ENCODE measurements at regions not wholly inside any gene's neighbourhood (a gene's known extent, or its start where the extent isn't known, plus 50 kb on each side); places are given as distances from the start of the nearest gene placed in this dataset.
"Not testable (repeated sequence)": the region's sequence is repeated elsewhere in the genome, so short reads cannot be mapped to it uniquely, and the experiment has no call there.

DNA sequence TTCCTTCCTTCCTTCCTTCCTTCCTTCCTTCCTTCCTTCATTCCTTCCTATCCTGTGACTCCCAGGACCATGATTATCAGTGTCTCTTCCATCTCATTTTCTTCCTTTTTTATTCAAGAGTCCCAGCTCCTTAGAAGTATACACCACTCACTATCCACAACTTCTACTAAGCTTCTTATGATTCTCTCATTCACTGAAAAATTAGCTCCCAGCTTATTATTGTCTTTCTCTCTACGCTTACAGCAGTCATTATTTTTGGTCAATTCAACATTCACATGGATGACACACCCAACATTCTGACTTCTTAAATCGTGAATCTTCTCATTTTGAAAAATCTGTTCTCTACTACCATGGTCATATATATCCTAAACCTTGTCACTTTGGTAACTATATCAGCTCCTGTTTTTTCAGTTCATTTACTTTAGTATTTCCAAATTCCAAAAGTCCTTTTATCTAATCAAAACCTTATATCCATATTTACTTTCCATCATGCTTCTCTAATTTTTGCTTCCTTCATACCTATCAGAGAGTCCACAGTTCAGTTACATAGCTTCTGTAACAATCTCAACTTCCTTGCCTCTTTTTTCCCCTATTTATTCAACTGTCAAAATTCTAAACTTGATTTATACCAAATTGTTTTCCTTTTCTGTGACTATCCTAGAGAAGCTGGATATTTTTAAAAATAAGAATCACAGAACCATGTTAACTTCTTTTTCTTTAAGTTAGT, 677.5 kb downstream of the RAPGEF2 start:
- no peak for DNase-seq (ENCODE audit: low read depth in 2 of 3, low spot score in 2 of 3)

DNA sequence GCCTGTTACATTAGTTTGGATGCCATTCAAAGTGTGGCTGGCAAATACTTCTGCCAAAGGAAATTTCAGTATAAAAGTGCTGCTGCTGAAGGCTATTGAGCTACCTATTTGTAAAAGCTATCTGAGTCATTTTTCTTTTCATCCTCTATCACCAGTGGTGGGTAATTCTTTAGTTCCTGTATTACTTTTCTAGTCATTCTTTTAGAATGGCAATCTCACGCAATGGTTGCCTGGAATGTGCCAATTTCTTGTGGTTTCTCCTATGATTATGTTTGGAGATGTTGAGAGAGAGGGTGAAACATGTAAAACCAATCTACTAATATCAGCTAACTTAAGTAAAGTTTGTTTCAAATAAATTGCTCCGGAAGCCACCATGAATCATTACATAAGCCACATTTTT, 685.0 kb downstream of the RAPGEF2 start:
- DNase-seq (ENCODE audit: low read depth in 2 of 3, low spot score in 2 of 3) = no peak

- no peak for DNase-seq (ENCODE audit: low read depth in 2 of 3, low spot score in 2 of 3)
These were observed 688.5 kb downstream of the RAPGEF2 start for GRCh38 chr4:159791334-159791733.

DNA sequence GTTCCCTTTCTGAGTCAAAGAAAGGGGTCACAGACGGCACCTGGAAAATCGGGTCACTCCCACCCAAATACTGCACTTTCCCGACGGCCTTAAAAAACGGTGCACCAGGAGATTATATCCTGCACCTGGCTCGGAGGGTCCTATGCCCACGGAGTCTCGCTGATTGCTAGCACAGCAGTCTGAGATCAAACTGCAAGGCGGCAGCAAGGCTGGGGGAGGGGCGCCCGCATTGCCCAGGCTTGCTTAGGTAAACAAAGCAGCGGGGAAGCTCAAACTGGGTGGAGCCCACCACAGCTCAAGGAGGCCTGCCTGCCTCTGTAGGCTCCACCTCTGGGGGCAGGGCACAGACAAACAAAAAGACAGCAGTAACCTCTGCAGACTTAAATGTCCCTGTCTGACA, 701.7 kb downstream of the RAPGEF2 start:
- not testable (repeated sequence) for DNase-seq (ENCODE audit: low read depth in 2 of 3, low spot score in 2 of 3)

DNA sequence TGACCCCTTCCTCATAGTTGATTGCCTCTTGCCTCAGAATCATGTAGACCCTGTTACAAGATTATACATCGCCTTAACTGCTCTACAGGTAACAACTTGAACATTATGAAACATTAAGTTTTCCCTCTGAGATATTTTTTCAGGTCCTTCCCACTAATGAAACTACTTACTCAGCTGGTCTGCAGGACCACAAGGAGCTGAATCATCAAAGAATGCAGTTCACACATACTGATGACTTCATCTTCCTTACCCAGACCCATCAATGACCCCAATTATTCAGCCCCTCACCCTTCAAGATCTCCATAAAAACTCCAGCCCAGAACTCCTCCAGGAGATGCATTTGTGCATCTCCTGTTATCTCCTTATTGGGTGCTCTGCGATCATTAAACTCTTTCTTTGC, 720.9 kb downstream of the RAPGEF2 start:
- no peak for DNase-seq (ENCODE audit: low read depth in 2 of 3, low spot score in 2 of 3)

- DNase-seq (ENCODE audit: low read depth in 2 of 3, low spot score in 2 of 3) = no peak
These were observed 725.8 kb downstream of the RAPGEF2 start for GRCh38 chr4:159828687-159829086.

DNA sequence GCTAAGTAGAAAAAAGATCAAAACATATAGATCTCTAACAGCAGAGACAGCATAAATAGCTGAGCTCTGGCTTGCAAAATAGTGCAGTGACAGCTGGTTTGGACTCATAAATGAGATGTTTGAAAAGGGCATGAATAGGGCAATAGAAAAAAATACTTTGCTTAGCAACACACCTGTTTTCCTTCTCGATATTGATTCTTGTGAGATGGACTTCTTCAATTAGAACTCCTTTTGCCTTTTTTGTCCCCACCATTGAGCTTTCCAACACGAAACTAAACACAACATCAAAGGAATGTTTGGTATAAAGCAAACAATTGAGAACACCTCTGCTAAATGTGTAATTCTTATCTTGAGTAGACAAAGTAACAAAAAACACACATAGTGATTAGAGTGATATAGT, 726.3 kb downstream of the RAPGEF2 start:
- DNase-seq (ENCODE audit: low read depth in 2 of 3, low spot score in 2 of 3) = no peak

- DNase-seq (ENCODE audit: low read depth in 2 of 3, low spot score in 2 of 3) = no peak
These were observed 734.2 kb downstream of the RAPGEF2 start for GRCh38 chr4:159837071-159837470.

DNA sequence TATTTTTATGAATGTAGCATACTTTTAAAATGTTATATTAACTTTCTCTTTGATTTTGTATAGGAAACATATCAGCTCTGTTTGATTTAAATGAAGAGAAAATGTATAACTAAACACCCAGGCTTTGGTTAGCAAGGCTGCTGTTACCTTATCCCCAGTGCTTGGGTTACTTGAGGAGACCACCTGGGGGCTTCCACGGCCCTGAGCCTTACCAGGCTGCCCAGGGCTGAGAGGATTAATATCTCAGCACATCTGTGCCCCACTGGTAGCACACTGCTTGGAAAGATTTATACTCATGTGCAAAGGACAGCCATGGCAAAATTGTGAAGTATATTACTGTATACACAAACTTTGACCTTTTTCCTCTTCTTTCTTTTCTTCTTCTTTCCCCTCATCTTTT, 752.9 kb downstream of the RAPGEF2 start:
- no peak for DNase-seq (ENCODE audit: low read depth in 2 of 3, low spot score in 2 of 3)

DNA sequence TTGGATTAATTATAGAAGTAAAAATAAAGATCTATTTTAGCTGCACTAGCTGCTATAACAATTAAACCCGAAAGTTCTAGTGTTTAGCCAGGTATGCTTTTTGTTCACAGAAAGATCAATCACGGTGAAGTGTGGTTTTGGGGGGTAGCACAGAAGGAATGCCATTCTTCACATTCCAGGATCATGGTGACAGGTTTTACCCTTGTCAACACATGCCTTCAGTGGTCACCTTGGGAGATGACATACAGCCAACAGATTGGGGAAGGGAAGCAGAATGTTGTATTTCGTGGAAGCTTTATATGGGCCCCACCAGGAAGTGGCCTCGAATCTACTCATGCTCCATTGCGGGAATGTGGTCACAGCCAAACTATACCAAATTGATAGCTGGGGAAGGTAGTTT, 753.6 kb downstream of the RAPGEF2 start:
- no peak for DNase-seq (ENCODE audit: low read depth in 2 of 3, low spot score in 2 of 3)

DNA sequence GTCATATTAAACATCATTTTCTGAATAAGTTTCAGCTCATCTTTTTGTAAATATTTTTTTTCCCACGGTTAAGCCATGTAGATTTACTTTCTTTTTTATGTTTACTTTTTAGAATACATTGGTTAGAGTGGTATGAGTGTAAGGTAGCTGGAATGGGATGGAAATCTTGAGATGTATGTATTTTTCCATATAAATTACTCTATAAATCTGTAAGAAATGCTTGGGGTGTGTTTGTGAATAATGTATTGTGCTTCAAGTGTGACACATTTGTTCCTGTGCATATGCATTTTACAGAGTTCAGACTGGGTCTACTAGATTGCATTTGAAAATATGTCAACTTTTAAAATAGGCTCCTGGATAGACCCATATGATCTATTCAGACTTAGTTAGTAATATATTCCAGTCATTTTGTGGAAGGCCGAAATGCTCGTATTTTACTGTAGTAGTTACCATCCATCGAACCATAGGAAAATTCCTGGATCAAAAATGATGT, 756.8 kb downstream of the RAPGEF2 start:
- no peak for DNase-seq (ENCODE audit: low read depth in 2 of 3, low spot score in 2 of 3)

- no peak for DNase-seq (ENCODE audit: low read depth in 2 of 3, low spot score in 2 of 3)
These were observed 758.1 kb downstream of the RAPGEF2 start for GRCh38 chr4:159860945-159861344.

DNA sequence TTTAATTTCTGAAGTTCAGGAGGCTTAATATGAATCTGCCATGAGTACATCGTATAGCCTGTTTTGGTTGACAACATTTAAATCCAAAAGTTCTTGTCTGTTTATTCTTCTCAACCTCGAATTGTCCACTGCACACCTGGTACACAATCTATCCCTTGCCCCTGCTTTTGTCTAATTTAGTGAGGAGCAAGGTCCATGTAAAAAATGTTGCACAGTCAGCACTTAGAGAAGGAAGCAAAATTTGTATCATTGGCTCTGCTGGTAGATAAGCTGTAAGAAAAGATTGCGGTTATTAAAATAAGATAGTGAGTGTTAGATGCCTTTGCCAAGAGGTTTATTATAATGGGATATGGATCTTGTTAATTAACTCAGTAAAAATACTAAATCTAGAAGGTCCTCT, 761.5 kb downstream of the RAPGEF2 start:
- no peak for DNase-seq (ENCODE audit: low read depth in 2 of 3, low spot score in 2 of 3)

GRCh38 chr4:159867673-159868072, 764.8 kb downstream of the RAPGEF2 start:
- DNase-seq (ENCODE audit: low read depth in 2 of 3, low spot score in 2 of 3) = no peak

DNA sequence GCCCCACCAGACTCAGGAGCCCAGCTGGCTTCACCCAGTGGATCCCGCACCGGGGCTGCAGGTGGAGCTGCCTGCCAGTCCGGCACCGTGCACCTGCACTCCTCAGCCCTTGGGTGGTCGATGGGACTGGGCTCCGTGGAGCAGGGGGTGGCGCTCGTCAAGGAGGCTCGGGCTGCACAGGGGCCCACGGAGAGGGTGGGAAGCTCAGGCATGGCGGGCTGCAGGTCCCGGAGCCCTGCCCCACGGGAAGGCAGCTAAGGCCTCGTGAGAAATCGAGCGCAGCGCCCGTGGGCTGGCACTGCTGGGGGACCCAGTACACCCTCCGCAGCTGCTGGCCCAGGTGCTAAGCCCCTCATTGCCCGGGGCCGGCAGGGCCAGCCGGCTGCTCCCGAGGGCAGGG, 766.1 kb downstream of the RAPGEF2 start:
- not testable (repeated sequence) for DNase-seq (ENCODE audit: low read depth in 2 of 3, low spot score in 2 of 3)

- no peak for DNase-seq (ENCODE audit: low read depth in 2 of 3, low spot score in 2 of 3)
These were observed 768.3 kb downstream of the RAPGEF2 start for GRCh38 chr4:159871141-159871540.

DNA sequence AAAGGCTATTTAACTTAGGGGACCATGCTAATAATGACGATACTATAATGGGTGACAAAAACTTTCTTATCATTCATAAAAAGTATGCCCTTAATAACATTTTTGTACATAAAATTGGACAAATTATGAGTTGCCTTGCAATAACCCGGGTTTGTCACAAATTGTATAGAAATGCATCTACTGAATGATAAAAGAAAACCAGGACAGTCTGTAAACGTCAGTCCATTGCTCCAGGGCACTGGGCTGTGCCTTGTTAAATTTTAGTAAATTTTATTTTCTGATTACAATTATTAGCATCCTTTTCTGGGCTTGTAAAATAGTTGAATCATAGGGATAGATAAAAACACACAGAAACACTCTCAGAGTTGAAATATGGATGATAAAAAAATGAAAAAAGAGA, 778.3 kb downstream of the RAPGEF2 start:
- DNase-seq (ENCODE audit: low read depth in 2 of 3, low spot score in 2 of 3) = no peak

DNA sequence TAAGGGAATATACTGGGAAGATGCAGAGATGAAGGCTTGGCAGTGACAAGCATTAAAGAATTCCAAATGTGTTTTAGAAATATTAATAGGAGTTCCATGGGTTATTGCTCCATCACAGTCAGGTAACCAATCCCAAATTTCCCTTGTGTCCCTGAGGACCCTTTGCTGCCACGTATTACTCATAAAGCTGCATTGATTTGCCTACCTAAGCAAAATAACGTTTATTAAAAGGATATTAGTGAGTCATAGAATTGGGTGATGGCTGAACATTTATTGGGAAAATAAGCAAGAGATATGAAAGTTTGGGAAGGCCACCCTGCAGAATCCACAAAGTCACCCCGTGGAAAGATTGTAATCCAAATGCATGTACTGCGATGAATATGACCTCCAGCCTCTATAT, 782.1 kb downstream of the RAPGEF2 start:
- no peak for DNase-seq (ENCODE audit: low read depth in 2 of 3, low spot score in 2 of 3)

DNA sequence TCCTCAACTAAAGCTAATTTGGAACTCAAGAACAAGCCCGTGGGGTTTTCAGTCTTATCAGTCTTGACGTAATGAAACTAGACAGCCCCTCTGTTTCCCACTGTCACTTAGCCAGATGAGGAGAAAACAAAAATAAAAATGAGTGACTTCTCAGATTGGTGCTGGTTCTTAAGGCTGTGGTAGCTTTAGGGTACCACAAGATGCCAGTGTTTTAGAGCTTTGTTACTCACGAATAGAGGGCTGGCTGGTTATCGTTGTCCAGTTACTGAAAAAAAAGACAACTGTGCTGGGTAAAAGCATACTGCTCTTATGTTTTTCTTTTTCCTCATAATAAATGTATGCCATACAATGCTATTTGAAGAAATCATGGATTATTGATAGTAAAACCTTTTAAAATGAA, 796.7 kb downstream of the RAPGEF2 start:
- DNase-seq (ENCODE audit: low read depth in 2 of 3, low spot score in 2 of 3) = no peak

DNA sequence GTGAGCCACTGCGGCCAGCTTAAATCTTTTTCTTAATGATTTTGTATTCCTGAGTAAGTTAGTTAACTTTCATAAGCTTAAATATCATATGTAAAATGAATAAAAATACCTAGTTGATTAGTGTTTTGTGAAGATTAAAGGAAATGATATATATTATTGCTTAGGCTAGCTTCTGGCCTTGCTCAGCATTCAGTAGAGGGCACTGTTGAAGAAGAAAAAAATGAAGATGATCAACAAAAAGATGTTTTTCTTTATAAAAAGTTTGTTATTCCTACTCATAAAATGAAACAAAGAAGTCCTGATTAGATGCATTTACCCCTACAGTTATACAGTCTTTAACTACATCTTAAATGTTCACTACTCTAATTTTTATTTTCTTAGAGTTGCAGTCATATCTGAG, 797.7 kb downstream of the RAPGEF2 start:
- no peak for DNase-seq (ENCODE audit: low read depth in 2 of 3, low spot score in 2 of 3)

GRCh38 chr4:159902648-159903047, 799.8 kb downstream of the RAPGEF2 start:
- no peak for DNase-seq (ENCODE audit: low read depth in 2 of 3, low spot score in 2 of 3)

GRCh38 chr4:159904906-159905305, 802.0 kb downstream of the RAPGEF2 start:
- DNase-seq (ENCODE audit: low read depth in 2 of 3, low spot score in 2 of 3) = no peak

DNA sequence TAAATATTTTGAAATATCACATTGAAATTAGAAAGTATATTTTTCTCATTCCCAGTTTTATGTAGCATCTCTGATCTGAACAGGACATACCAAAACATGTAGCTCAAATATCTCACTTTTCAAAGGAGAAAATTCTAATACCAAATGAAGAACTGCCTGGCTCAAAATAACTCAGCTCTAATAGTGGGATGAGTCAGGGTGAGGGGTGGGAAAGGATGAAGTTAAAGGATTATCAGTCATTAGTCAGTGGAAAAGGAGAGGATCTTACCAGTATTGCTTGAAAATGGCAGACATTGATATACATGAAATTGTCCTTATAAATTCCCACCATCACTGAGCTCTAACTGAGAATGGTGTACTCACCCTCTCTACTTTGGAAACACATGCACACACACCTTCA, 803.2 kb downstream of the RAPGEF2 start:
- DNase-seq (ENCODE audit: low read depth in 2 of 3, low spot score in 2 of 3) = no peak
